ENCODE measurements at regions not wholly inside any gene's neighbourhood (a gene's known extent, or its start where the extent isn't known, plus 50 kb on each side); places are given as distances from the start of the nearest gene placed in this dataset.

DNA sequence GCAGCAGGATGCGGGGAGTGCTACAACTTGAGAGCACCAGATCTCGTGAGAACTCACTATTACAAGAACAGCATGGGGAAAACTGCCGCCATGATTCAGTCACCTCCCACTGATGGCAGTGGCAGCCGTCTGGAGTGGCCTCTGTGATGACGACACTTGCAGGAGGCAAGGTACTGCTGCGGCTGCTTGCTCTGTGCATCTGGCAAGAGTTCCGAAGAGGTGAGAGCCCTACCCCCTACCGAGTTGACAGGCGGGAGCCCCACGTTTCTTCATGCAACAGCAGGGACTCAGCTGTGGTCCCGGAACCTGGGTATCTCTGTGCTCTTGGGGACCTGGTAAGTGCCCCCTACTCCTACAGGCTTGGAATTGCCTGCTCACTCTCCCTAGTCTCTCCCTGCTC is 1672.7 kb upstream of the TMEFF2 start:
- Histone ChIP-seq H3K4ac (replicated peaks; ENCODE audit: insufficient read length, low read depth, low read length) (no peak overlapping the region), H3K14ac (ENCODE audit: insufficient read length) (no peak overlapping the region), H3K79me1 (ENCODE audit: low read depth, low read length) (no peaks in the 10 kb centered on the region), H2BK120ac (replicated peaks; ENCODE audit: low read depth, low read length) (no peak overlapping the region), H2BK20ac (ENCODE audit: low read length) (no peak overlapping the region), H3K9me3 (ENCODE audit: insufficient read depth in 2 of 2, low read depth in 1 of 2, low read length in 1 of 2) (peaks cover 0 to 4% of the 10 kb centered on the region in 2 experiments; a peak in 2 of 4 replicates), H2BK15ac (ENCODE audit: low read length) (no peak overlapping the region), H3K23me2 (ENCODE audit: low read depth, low read length) (no peaks in the 10 kb centered on the region), H3K18ac (ENCODE audit: extremely low read depth, low read length) (no peak overlapping the region), H3K27me3 (replicated peaks in 1 of 4; ENCODE audit: control insufficient read depth in 3 of 4, extremely low read depth in 1 of 4, insufficient read depth in 3 of 4, low read length in 3 of 4) (no peaks in the 10 kb centered on the region), H3K23ac (ENCODE audit: insufficient read length) (no peak overlapping the region), H2AK5ac (ENCODE audit: low read depth, low read length) (no peak overlapping the region), H2AFZ (ENCODE audit: low read length) (no peak overlapping the region), H4K20me1 (replicated peaks in 1 of 2; ENCODE audit: control insufficient read depth in 1 of 2, insufficient read depth in 2 of 2, low read length in 2 of 2) (no peaks in the 10 kb centered on the region), H3K9ac (replicated peaks in 1 of 4; ENCODE audit: extremely low read depth in 1 of 4, low read depth in 3 of 4, low read length in 3 of 4) (no peak overlapping the region), H4K91ac (replicated peaks; ENCODE audit: insufficient read length, low read length) (no peak overlapping the region), H3K4me1 (replicated peaks in 1 of 4; ENCODE audit: control insufficient read depth in 3 of 4, insufficient read depth in 4 of 4, low read length in 3 of 4) (no peaks in the 10 kb centered on the region), H2BK5ac (ENCODE audit: low read depth, low read length) (no peak overlapping the region), H3K79me2 (ENCODE audit: control insufficient read depth in 1 of 2, insufficient read depth in 2 of 2, low read length in 2 of 2) (no peaks in the 10 kb centered on the region), H3K4me2 (ENCODE audit: insufficient read depth in 1 of 2, low read depth in 2 of 2, low read length in 2 of 2) (no peak overlapping the region), H3K36me3 (ENCODE audit: control insufficient read depth in 2 of 4, insufficient read depth in 4 of 4, low read length in 3 of 4) (no peaks in the 10 kb centered on the region), H4K8ac (ENCODE audit: extremely low read depth, insufficient read depth, low read length) (no peak overlapping the region), H3K56ac (replicated peaks; ENCODE audit: insufficient read length, low read depth, low read length) (no peak overlapping the region), H3K4me3 (ENCODE audit: extremely low read depth in 1 of 4, insufficient read depth in 2 of 4, low read depth in 3 of 4, low read length in 4 of 4) (no peak overlapping the region), H3K27ac (ENCODE audit: low read depth, low read length) (no peak overlapping the region), H2BK12ac (ENCODE audit: low read depth, low read length) (no peak overlapping the region), H4K5ac (ENCODE audit: insufficient read length, low read depth, low read length) (no peak overlapping the region)
- 97% methylated on average over 10 of the region's 11 CpGs; no CpG with 5 or more reads in 1 of the 2 experiments for WGBS, 2 experiments (ENCODE audit: extremely low coverage in 1 of 2, insufficient coverage in 1 of 2, insufficient read length in 1 of 2, insufficient replicate concordance in 2 of 2, low coverage in 1 of 2, low lambda C conversion rate in 2 of 2, missing lambda C conversion rate in 1 of 2)
- ChIA-PET CTCF (ENCODE audit: partially characterized antibody) (no interaction called here), POLR2A (ENCODE audit: partially characterized antibody) (no interaction called here)
- FAIRE-seq (no peak), DNase-seq (ENCODE audit: low read depth in 1 of 2, low spot score in 2 of 2) (no peak)
- TF ChIP-seq CHD2 (IDR thresholded peaks at IDR 0.05; ENCODE audit: low read length) (no peak), RBBP5 (IDR thresholded peaks at IDR 0.05; ENCODE audit: borderline replicate concordance, low read depth, low read length) (no peak), JUN (IDR thresholded peaks at IDR 0.05; ENCODE audit: low read depth, low read length) (no peak), ZNF274 (IDR thresholded peaks at IDR 0.05; ENCODE audit: borderline replicate concordance, extremely low read depth, low read length) (no peak), EZH2 (IDR thresholded peaks at IDR 0.05; ENCODE audit: low read depth, low read length, severe bottlenecking) (no peak), CTBP2 (IDR thresholded peaks at IDR 0.05; ENCODE audit: borderline replicate concordance, insufficient read depth, insufficient read length, low read length) (no peak), RFX5 (IDR thresholded peaks at IDR 0.05; ENCODE audit: borderline replicate concordance, low read depth, low read length) (no peak), CHD1 (IDR thresholded peaks at IDR 0.05; ENCODE audit: low read depth, low read length) (no peak), TAF1 (IDR thresholded peaks at IDR 0.05; ENCODE audit: low read depth, low read length) (no peak)
